GM12878 (cell line): ENCODE measurements at regions not wholly inside any gene's neighbourhood (a gene's known extent, or its start where the extent isn't known, plus 50 kb on each side); places are given as distances from the start of the nearest gene placed in this dataset.

ENCODE experiments used
- ATAC-seq: fragments of 200-7000 bp; cut with Tn5 transposase; 3 replicates; pipeline ENCODE4 v1.9.1; 2020; ENCODE audit warnings: mild to moderate bottlenecking, moderate library complexity
- BruUV-seq: library from RNA; stranded (reverse); fragments of 400-500 nt; replicated peaks from 2 replicates; lab custom pipeline; 2021; lab: Mats Ljungman, UMichigan
- CTCF ChIA-PET: fragments of 300-600 bp; sonication (Branson Sonifier 250); formaldehyde crosslinking; extraction: SDS; loops from one replicate; lab custom pipeline; 2021; ENCODE audit warnings: inconsistent platforms; lab: Yijun Ruan, JAX
- POLR2A ChIA-PET: fragments of 350-600 bp; formaldehyde crosslinking; extraction: SDS; loops from one replicate; lab custom pipeline; 2021; ENCODE audit warnings: inconsistent platforms; lab: Charles Lee
- RAD21 ChIA-PET: fragments of 300-600 bp; sonication (Branson Sonifier 250); formaldehyde crosslinking; loops from one replicate; lab custom pipeline; 2023; ENCODE audit warnings: antibody characterized with exemption; ENCODE audit not compliant: unreplicated experiment; lab: Charles Lee
- SMC1A ChIA-PET: fragments of 300-600 bp; sonication (Branson Sonifier 250); formaldehyde crosslinking; loops from one replicate; lab custom pipeline; 2023; ENCODE audit not compliant: unreplicated experiment, uncharacterized antibody; lab: Charles Lee
- DNase-seq: peaks from one replicate; pipeline ENCODE4 v3.0.0-alpha.2; 2011; ENCODE audit warnings: low read depth, low spot score
- FAIRE-seq: peaks from 3 replicates; lab custom pipeline; 2011; peaks lifted over from hg19 to GRCh38; lab: Jason Lieb, UNC
- H2AFZ ChIP-seq: 2 replicates; pipeline ENCODE4 v1.6.0; 2011; ENCODE audit warnings: low read depth, low read length, control low read depth; ENCODE audit not compliant: control insufficient read depth
- H3K27ac ChIP-seq: 2 replicates; pipeline ENCODE4 v1.5.1; 2011; ENCODE audit warnings: control low read depth; ENCODE audit not compliant: control insufficient read depth, insufficient read depth
- H3K27me3 ChIP-seq, 2 experiments: replicated peaks in 1 of 2; 2 replicates each; pipeline versions ENCODE4 v1.6.0 to v1.6.1; 2011; ENCODE audit warnings: low read length in 1 of 2; ENCODE audit not compliant: control insufficient read depth in 2 of 2, insufficient read depth in 2 of 2
- H3K36me3 ChIP-seq, 2 experiments: 2 replicates each; pipeline ENCODE4 v1.5.1; 2011; ENCODE audit warnings: low read length in 1 of 2; ENCODE audit not compliant: control insufficient read depth in 2 of 2, insufficient read depth in 2 of 2
- H3K4me1 ChIP-seq: 2 replicates; pipeline ENCODE4 v1.6.1; 2011; ENCODE audit warnings: mild to moderate bottlenecking, low read length, moderate library complexity, mixed read lengths; ENCODE audit not compliant: control insufficient read depth, insufficient read depth
- H3K4me2 ChIP-seq: 2 replicates; pipeline ENCODE4 v1.6.0; 2011; ENCODE audit warnings: control low read depth; ENCODE audit not compliant: control insufficient read depth, insufficient read depth
- H3K4me3 ChIP-seq: fragments of 200-600 bp; sonication (generic); 2 replicates; pipeline ENCODE4 v1.5.1; 2016
- H3K79me2 ChIP-seq: 2 replicates; pipeline ENCODE4 v1.6.0; 2011; ENCODE audit warnings: low read length; ENCODE audit not compliant: control insufficient read depth, insufficient read depth
- H3K9ac ChIP-seq: 2 replicates; pipeline ENCODE4 v1.8.0; 2011; ENCODE audit warnings: low read length, control low read depth, mixed read lengths; ENCODE audit not compliant: control insufficient read depth, insufficient read depth
- H3K9me3 ChIP-seq: replicated peaks from 3 replicates; pipeline ENCODE4 v1.5.1; 2011; ENCODE audit warnings: mild to moderate bottlenecking, low read length; ENCODE audit not compliant: control insufficient read depth, insufficient read depth
- H4K20me1 ChIP-seq: 2 replicates; pipeline ENCODE4 v1.6.0; 2011; ENCODE audit not compliant: control insufficient read depth, insufficient read depth
- CBX5 ChIP-seq: sonication (generic); IDR thresholded peaks from 2 replicates; pipeline ENCODE4 v1.6.1; 2016; ENCODE audit warnings: low read depth, moderate library complexity, mild to moderate bottlenecking, inconsistent platforms
- CREM ChIP-seq: IDR thresholded peaks from 2 replicates; pipeline ENCODE4 v1.6.1; 2014; ENCODE audit warnings: antibody characterized with exemption, low read depth
- IKZF1 ChIP-seq: fragments of 450-650 bp; conservative IDR thresholded peaks from 2 replicates; pipeline ENCODE4 v1.6.1; 2017; ENCODE audit warnings: antibody characterized with exemption, mild to moderate bottlenecking
- IRF4 ChIP-seq: IDR thresholded peaks from 2 replicates; pipeline ENCODE4 v1.6.1; 2011; ENCODE audit warnings: low read depth, low read length
- MYB ChIP-seq: fragments of 150-350 bp; IDR thresholded peaks from 2 replicates; pipeline ENCODE4 v1.6.1; 2014; ENCODE audit warnings: mild to moderate bottlenecking, low read depth, low read length, borderline replicate concordance
- NFYB ChIP-seq: IDR thresholded peaks from 2 replicates; pipeline ENCODE4 v1.6.1; 2011; ENCODE audit warnings: low read depth, mild to moderate bottlenecking, low read length, improper control_type of control experiment, moderate library complexity; ENCODE audit not compliant: insufficient read depth
- PML ChIP-seq: IDR thresholded peaks from 2 replicates; pipeline ENCODE4 v1.6.1; 2012; ENCODE audit warnings: low read length, inconsistent platforms
- POU2F2 ChIP-seq: IDR thresholded peaks from 3 replicates; pipeline ENCODE4 v1.6.1; 2011; ENCODE audit warnings: low read depth, mild to moderate bottlenecking, low read length, borderline replicate concordance
- PRDM15 ChIP-seq: fragments of 450-650 bp; formaldehyde crosslinking; IDR thresholded peaks from 2 replicates; pipeline ENCODE4 v1.4.0; 2020; ENCODE audit warnings: mild to moderate bottlenecking, moderate library complexity
- RAD51 ChIP-seq: fragments of 450-650 bp; IDR thresholded peaks from 2 replicates; pipeline ENCODE4 v1.6.1; 2016; ENCODE audit warnings: moderate library complexity, mild to moderate bottlenecking, inconsistent platforms
- RB1 ChIP-seq: fragments of 450-650 bp; formaldehyde crosslinking; IDR thresholded peaks from 2 replicates; pipeline ENCODE4 v1.6.1; 2017; ENCODE audit warnings: mild to moderate bottlenecking, borderline replicate concordance
- RELA ChIP-seq: fragments of 450-650 bp; IDR thresholded peaks from 2 replicates; pipeline ENCODE4 v1.8.0; 2014; ENCODE audit warnings: borderline replicate concordance; ENCODE audit not compliant: partially characterized antibody
- SIX5 ChIP-seq: IDR thresholded peaks from 2 replicates; pipeline ENCODE4 v1.6.1; 2011; ENCODE audit warnings: mild to moderate bottlenecking, low read depth, low read length, moderate library complexity; ENCODE audit not compliant: severe bottlenecking
- SMAD5 ChIP-seq: IDR thresholded peaks from 2 replicates; pipeline ENCODE4 v1.6.1; 2016; ENCODE audit warnings: antibody characterized with exemption, low read depth
- SMC3 ChIP-seq: IDR thresholded peaks from 2 replicates; pipeline ENCODE4 v1.6.1; 2011; ENCODE audit warnings: low read length, improper control_type of control experiment, borderline replicate concordance
- SRF ChIP-seq, 2 experiments: IDR thresholded peaks; 2 replicates each; pipeline ENCODE4 v1.6.1; 2011; ENCODE audit warnings: low read depth in 2 of 2, low read length in 2 of 2, mild to moderate bottlenecking in 1 of 2, moderate library complexity in 1 of 2
- STAT3 ChIP-seq: IDR thresholded peaks from 2 replicates; pipeline ENCODE4 v1.6.1; 2011; ENCODE audit warnings: low read depth, low read length, improper control_type of control experiment
- YY1 ChIP-seq: IDR thresholded peaks from 2 replicates; pipeline ENCODE4 v1.6.1; 2011; ENCODE audit warnings: low read depth, mild to moderate bottlenecking, low read length
- ZNF622 ChIP-seq: fragments of 450-650 bp; IDR thresholded peaks from 2 replicates; pipeline ENCODE4 v1.6.1; 2017; ENCODE audit warnings: mild to moderate bottlenecking, inconsistent platforms
- WGBS: methylation state at CpG from one replicate; pipeline ENCODE4 v1.1.6; 2016; ENCODE audit warnings: low lambda C conversion rate; ENCODE audit not compliant: insufficient replicate concordance, insufficient coverage; ENCODE audit errors: missing lambda C conversion rate; 5-methylcytosine and 5-hydroxymethylcytosine counted together
- in situ Hi-C: fragments of 300-500 bp; cut with MboI; formaldehyde crosslinking; loops from 9 replicates; pipeline ENCODE4 v1.14.3; 2018; ENCODE audit warnings: mixed read lengths
- intact Hi-C: fragments of 100-400 bp; cut with micrococcal nuclease; formaldehyde crosslinking; loops from one replicate; pipeline ENCODE4 v1.14.2; 2022; ENCODE audit not compliant: unreplicated experiment
- TF ChIP-seq, protein P1 (sequence below): fragments of 450-650 bp; IDR thresholded peaks from 2 replicates; pipeline ENCODE4 v1.6.1; 2017; ENCODE audit warnings: mild to moderate bottlenecking
- TF ChIP-seq, protein P2 (sequence below): IDR thresholded peaks from 2 replicates; pipeline ENCODE4 v1.6.1; 2012; ENCODE audit warnings: low read depth, low read length, improper control_type of control experiment

- TF ChIP-seq PRDM15 (no peak), RAD51 (no peak), IKZF1 (no peak), POU2F2 (no peak), YY1 (no peak), PML (no peak), IRF4 (no peak), CBX5 (no peak), STAT3 (no peak), SRF (IDR thresholded peaks at IDR 0.05; ENCODE audit: low read depth in 2 of 2, low read length in 2 of 2) (no peak)
These were observed 317.0 kb upstream of the COBL start (continued) for GRCh38 chr7:51633596-51633995.

- in situ Hi-C loops: no loop called here
- RAD21 ChIA-PET: no interaction called here
- POLR2A ChIA-PET: no interaction called here
- Histone ChIP-seq H3K9me3 (no peaks in the 10 kb centered on the region; the same call in 2 of the 3 replicates), H3K27me3 (no peaks in the 10 kb centered on the region), H3K4me2 (no peak overlapping the region), H3K27ac (no peak overlapping the region), H3K4me3 (no peak overlapping the region), H2AFZ (no peak overlapping the region), H3K79me2 (no peaks in the 10 kb centered on the region), H4K20me1 (no peaks in the 10 kb centered on the region), H3K9ac (no peak overlapping the region), H3K36me3 (no peaks in the 10 kb centered on the region), H3K4me1 (no peaks in the 10 kb centered on the region)
- intact Hi-C loops: no loop called here
- DNase-seq (no peak), FAIRE-seq (no peak), ATAC-seq (no peak)
- SMC1A ChIA-PET: no interaction called here
- no TSS peak for BruUV-seq
- CTCF ChIA-PET: no interaction called here
- WGBS: 87% methylated on average over 1 of the region's 1 CpG
- TF ChIP-seq RB1 (no peak), RELA (no peak), SRF (IDR thresholded peaks at IDR 0.05; ENCODE audit: low read depth in 2 of 2, low read length in 2 of 2) (no peak), SMC3 (no peak), ZNF622 (no peak), IKZF1 (no peak), MYB (no peak), NFYB (no peak), SIX5 (no peak), SMAD5 (no peak), CREM (no peak)
- TF ChIP-seq, protein P1, sequence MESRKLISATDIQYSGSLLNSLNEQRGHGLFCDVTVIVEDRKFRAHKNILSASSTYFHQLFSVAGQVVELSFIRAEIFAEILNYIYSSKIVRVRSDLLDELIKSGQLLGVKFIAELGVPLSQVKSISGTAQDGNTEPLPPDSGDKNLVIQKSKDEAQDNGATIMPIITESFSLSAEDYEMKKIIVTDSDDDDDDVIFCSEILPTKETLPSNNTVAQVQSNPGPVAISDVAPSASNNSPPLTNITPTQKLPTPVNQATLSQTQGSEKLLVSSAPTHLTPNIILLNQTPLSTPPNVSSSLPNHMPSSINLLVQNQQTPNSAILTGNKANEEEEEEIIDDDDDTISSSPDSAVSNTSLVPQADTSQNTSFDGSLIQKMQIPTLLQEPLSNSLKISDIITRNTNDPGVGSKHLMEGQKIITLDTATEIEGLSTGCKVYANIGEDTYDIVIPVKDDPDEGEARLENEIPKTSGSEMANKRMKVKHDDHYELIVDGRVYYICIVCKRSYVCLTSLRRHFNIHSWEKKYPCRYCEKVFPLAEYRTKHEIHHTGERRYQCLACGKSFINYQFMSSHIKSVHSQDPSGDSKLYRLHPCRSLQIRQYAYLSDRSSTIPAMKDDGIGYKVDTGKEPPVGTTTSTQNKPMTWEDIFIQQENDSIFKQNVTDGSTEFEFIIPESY: no peak
- TF ChIP-seq, protein P2, sequence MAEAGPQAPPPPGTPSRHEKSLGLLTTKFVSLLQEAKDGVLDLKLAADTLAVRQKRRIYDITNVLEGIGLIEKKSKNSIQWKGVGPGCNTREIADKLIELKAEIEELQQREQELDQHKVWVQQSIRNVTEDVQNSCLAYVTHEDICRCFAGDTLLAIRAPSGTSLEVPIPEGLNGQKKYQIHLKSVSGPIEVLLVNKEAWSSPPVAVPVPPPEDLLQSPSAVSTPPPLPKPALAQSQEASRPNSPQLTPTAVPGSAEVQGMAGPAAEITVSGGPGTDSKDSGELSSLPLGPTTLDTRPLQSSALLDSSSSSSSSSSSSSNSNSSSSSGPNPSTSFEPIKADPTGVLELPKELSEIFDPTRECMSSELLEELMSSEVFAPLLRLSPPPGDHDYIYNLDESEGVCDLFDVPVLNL: no peak
These were observed 316.4 kb upstream of the COBL start for GRCh38 chr7:51633006-51633405.
